SJSA1 (cell line): ENCODE measurements at regions not wholly inside any gene's neighbourhood (a gene's known extent, or its start where the extent isn't known, plus 50 kb on each side); places are given as distances from the start of the nearest gene placed in this dataset.
A peak's percentile ranks its signal among the peaks of the same experiment; 100 is the strongest.

Source experiments
- DNase-seq, 2 experiments: peaks; one replicate each; pipeline ENCODE4 v3.0.0-alpha.2; 2015 to 2020; ENCODE audit warnings: low spot score in 2 of 2, low read depth in 1 of 2
- H3K27ac ChIP-seq: fragments of 250-450 bp; sonication (Bioruptor Pico); 2 replicates; pipeline ENCODE4 v1.5.1; 2020; ENCODE audit warnings: mild to moderate bottlenecking, moderate library complexity
- H3K27me3 ChIP-seq: fragments of 250-450 bp; sonication (Bioruptor Pico); replicated peaks from 2 replicates; pipeline ENCODE4 v1.5.1; 2020; ENCODE audit warnings: mild to moderate bottlenecking, moderate library complexity
- H3K36me3 ChIP-seq: fragments of 250-450 bp; sonication (Bioruptor Pico); 2 replicates; pipeline ENCODE4 v1.5.1; 2020; ENCODE audit warnings: mild to moderate bottlenecking
- H3K4me1 ChIP-seq: fragments of 250-450 bp; sonication (Bioruptor Pico); replicated peaks from 2 replicates; pipeline ENCODE4 v1.6.1; 2021; ENCODE audit warnings: mild to moderate bottlenecking
- H3K4me3 ChIP-seq: fragments of 250-450 bp; sonication (Bioruptor Pico); 2 replicates; pipeline ENCODE4 v1.5.1; 2020; ENCODE audit warnings: mild to moderate bottlenecking
- H3K9me3 ChIP-seq: fragments of 250-450 bp; sonication (Bioruptor Pico); replicated peaks from 2 replicates; pipeline ENCODE4 v1.5.1; 2020; ENCODE audit warnings: mild to moderate bottlenecking

DNA sequence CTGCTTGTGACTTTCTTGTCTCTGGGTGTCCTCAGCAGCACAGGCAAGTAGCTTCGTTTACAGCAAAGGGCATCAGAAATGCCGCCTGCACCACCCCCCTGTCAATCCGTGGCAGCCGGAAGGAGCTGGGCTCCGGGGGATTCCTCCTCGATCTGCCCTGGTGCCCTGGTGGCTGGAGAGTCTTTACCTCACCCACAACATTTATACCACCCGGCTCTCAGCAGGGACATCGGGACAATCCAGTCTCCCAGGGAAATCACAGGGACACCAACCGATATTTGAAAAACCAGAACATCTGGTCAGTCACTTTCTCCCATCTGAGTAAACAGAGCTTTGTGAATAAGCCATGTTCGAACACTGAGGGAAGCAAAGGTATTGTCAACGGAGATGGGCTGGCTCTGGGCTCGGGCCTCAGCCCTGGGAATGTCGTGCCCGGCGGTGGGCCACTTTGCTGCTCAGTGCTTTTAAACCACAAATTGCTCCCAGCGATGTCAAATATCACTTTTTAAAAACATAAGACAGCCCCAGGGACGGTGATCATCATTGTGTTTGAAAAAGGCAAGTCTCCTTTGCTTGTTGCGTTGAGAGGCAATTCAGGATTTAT, 210.0 kb upstream of the SALL3 start:
- H3K36me3 ChIP-seq = no peaks in the 10 kb centered on the region
- H3K4me3 ChIP-seq = no peak overlapping the region
- no peaks in the 10 kb centered on the region for H3K4me1 ChIP-seq
- peaks cover 9% of the 10 kb centered on the region; the same call in 1 of the 2 replicates for H3K9me3 ChIP-seq
- H3K27ac ChIP-seq = no peak overlapping the region
- H3K27me3 ChIP-seq = no peaks in the 10 kb centered on the region
- peak in 1 of 2 experiments; percentile 19 for DNase-seq

GRCh38 chr18:78770139-78770822, 209.3 kb upstream of the SALL3 start:
- Histone ChIP-seq H3K4me3 (no peak overlapping the region), H3K27me3 (no peaks in the 10 kb centered on the region), H3K4me1 (no peaks in the 10 kb centered on the region), H3K9me3 (peaks cover 9% of the 10 kb centered on the region; the same call in 1 of the 2 replicates), H3K36me3 (no peaks in the 10 kb centered on the region), H3K27ac (no peak overlapping the region)
- peak in 1 of 2 experiments; percentile 21 for DNase-seq

DNA sequence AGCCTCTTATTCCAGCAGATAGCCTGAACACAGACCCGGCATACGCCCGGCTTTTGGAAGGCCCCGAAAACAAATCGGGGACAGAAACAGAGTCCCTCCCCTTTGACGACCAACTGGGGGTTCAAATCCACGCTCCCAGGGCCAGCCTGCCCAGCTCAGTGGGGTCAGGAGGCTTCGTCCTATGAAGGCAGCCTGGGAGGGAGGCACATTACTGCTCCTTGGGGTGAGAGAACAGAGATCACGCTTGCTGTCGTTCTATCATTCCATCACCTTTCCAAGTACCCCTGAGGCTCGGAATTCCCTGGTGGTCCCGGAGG, 208.8 kb upstream of the SALL3 start:
- H3K27me3 ChIP-seq = no peaks in the 10 kb centered on the region
- peaks cover 9% of the 10 kb centered on the region; the same call in 1 of the 2 replicates for H3K9me3 ChIP-seq
- H3K4me1 ChIP-seq = no peaks in the 10 kb centered on the region
- H3K4me3 ChIP-seq = no peak overlapping the region
- no peak overlapping the region for H3K27ac ChIP-seq
- no peaks in the 10 kb centered on the region for H3K36me3 ChIP-seq
- no peak for DNase-seq

GRCh38 chr18:78771496-78772359, 207.9 kb upstream of the SALL3 start:
- Histone ChIP-seq H3K27ac (no peak overlapping the region), H3K27me3 (no peaks in the 10 kb centered on the region), H3K4me1 (no peaks in the 10 kb centered on the region), H3K36me3 (no peaks in the 10 kb centered on the region), H3K4me3 (no peak overlapping the region), H3K9me3 (peaks cover 6% of the 10 kb centered on the region; the same call in 1 of the 2 replicates)
- DNase-seq = peak in 1 of 2 experiments; percentile 13

DNA sequence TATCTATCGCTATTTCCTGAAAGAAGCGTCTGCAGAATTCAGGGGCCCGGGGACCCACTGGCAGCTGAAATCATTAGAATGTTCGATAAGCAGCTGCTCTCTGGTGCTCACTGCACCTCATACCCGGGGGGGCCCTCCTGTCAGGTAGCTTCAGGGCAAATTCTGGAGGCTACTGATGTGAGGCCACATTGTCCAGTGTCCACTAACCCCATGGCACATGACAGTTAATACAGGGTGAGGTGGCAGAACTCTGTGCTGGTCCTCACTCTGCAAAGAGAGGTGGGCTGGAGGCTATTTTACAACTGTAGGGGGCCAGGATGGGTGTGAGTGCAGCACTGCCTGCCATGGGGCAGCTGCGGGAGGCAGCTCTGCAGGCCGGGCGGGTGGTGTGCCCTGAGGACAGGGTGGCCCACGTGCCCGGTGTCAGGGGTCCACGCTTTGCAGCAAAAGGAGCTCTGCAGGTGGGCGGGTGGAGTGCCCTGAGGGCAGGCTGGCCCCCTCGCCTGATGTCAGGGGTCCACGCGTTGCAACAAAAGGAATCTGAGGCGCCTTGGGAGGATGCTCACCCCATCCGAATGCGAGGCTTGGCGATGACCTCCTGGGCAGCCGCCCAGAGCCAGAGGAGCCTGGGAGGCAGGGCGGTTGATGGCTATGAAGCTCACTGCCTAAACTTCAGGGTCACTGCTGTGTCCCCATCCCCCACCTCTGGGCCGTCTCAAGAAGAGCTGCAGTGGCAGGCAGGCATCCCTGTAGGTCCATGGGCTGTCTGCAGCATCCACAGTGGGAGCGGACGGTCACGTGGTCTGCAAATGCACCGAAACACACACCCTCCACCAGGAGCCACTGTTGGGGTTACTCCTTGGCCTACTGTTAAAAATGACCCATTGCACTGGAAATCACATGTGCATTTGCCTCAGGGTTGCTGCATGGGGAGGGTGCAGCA, 207.0 kb upstream of the SALL3 start:
- Histone ChIP-seq H3K9me3 (peaks cover 6% of the 10 kb centered on the region; the same call in 1 of the 2 replicates), H3K36me3 (no peaks in the 10 kb centered on the region), H3K4me3 (no peak overlapping the region), H3K4me1 (no peaks in the 10 kb centered on the region), H3K27me3 (no peaks in the 10 kb centered on the region), H3K27ac (no peak overlapping the region)
- peak in 1 of 2 experiments; percentile 32 for DNase-seq

- no peaks in the 10 kb centered on the region for H3K36me3 ChIP-seq
- no peak overlapping the region for H3K4me3 ChIP-seq
- DNase-seq = peak in 1 of 2 experiments; percentile 21
- no peak overlapping the region for H3K27ac ChIP-seq
- no peaks in the 10 kb centered on the region for H3K27me3 ChIP-seq
- H3K4me1 ChIP-seq = no peaks in the 10 kb centered on the region
- H3K9me3 ChIP-seq = peaks cover 11% of the 10 kb centered on the region; the same call in 1 of the 2 replicates
Observed at GRCh38 chr18:78773303-78773755, 206.3 kb upstream of the SALL3 start.

DNA sequence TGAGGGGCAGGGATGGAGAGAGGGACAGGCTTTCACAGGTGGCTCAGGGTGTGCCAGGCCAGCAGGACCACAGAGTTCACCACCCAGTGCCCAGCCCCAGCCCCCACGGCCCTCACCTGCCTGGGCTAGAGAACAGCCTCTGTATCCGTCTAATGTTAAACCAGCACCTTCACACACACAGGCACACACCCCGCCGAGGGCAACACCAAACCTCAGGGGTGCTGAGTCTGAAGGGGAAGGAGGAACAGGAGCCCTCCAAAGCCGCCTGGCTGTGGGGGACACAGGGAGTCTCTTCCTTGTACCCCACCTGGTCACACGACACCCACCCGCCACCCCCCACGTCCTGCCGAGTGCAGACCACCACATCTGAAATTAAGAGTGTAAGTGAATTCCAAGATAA, 205.8 kb upstream of the SALL3 start:
- Histone ChIP-seq H3K9me3 (peaks cover 11% of the 10 kb centered on the region; the same call in 1 of the 2 replicates), H3K4me3 (no peak overlapping the region), H3K36me3 (no peaks in the 10 kb centered on the region), H3K4me1 (no peaks in the 10 kb centered on the region), H3K27ac (no peak overlapping the region), H3K27me3 (no peaks in the 10 kb centered on the region)
- DNase-seq = peak in 1 of 2 experiments; percentile 19

- Histone ChIP-seq H3K27ac (no peak overlapping the region), H3K4me3 (no peak overlapping the region), H3K36me3 (no peaks in the 10 kb centered on the region), H3K27me3 (no peaks in the 10 kb centered on the region), H3K9me3 (peaks cover 11% of the 10 kb centered on the region; the same call in 1 of the 2 replicates), H3K4me1 (no peaks in the 10 kb centered on the region)
- peak in 1 of 2 experiments; percentile 35 for DNase-seq
Observed at GRCh38 chr18:78774741-78775141, 204.9 kb upstream of the SALL3 start.

DNA sequence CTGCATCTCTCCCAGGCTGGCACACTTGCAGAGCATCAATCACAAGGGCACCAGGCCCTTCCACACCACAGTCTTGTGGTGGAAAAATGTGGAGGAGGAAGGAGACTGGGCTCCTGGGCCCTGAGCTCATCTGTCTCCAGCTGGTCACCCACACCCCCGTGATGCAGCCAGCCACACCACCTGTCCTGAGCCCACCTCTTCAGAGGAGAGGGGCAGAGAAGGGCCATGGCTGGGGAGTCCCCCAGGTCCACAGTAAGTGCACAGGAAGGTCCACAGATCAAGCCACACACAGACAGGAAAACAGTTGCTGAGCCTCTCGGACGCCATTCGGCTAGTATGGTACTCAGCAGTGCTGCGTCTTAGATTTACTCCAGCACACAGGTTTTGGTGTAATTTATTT, 203.5 kb upstream of the SALL3 start:
- H3K27me3 ChIP-seq = no peaks in the 10 kb centered on the region
- DNase-seq = peak in 1 of 2 experiments; percentile 24
- no peaks in the 10 kb centered on the region for H3K4me1 ChIP-seq
- no peak overlapping the region for H3K4me3 ChIP-seq
- H3K36me3 ChIP-seq = no peaks in the 10 kb centered on the region
- no peak overlapping the region for H3K27ac ChIP-seq
- H3K9me3 ChIP-seq = peaks cover 20% of the 10 kb centered on the region

DNA sequence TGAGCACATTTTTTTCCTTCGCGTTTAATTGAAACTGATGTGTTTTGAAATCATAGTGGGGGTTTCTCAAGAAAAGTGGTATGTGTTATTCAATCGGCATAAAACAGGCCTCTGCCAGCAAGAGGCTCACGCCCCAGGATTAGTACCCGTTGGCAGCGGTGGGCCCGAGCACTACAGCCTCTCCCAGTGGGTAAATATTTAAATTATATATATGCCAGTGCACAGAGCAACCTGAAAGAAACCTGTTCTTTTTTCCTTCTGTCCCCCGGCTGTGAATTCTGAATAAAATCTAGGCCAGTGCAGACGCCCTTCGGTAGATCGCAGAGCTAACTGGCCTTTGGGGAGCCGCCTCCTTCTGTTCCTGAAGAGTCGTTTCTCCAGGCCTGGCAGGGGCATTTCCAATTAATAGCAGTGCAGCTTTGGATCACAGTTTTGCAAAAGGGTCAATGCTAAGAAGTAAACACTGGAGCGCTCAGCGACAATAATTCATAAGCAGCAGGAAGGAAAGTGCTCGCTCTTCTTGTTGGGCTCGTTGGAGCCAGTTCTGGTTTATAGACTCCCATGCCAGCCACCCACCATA, 202.8 kb upstream of the SALL3 start:
- Histone ChIP-seq H3K27me3 (no peaks in the 10 kb centered on the region), H3K36me3 (no peaks in the 10 kb centered on the region), H3K27ac (no peak overlapping the region), H3K9me3 (peaks cover 24% of the 10 kb centered on the region), H3K4me3 (no peak overlapping the region), H3K4me1 (no peaks in the 10 kb centered on the region)
- DNase-seq = peak in 1 of 2 experiments; percentile 15

DNA sequence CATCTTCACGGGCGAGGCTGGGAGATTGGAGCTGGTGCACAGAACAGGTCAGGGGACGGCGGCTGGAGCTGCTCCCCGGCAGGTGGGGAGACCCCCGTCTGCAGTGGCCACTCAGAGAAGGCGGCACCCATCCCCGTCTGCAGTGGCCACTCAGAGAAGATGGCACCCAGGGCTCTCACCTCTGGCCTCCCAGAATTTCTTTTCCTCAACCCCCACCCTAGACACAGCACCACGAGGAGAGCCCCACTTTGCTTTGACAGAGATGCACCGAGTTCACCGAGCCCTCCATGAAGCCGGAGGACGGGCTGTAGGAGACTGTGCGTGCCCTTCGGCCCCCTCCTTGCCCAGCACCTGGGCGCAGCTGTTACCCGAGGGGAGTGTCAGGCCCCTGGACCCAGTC, 201.6 kb upstream of the SALL3 start:
- no peaks in the 10 kb centered on the region for H3K27me3 ChIP-seq
- H3K27ac ChIP-seq = no peak overlapping the region
- peaks cover 24% of the 10 kb centered on the region for H3K9me3 ChIP-seq
- no peaks in the 10 kb centered on the region for H3K36me3 ChIP-seq
- DNase-seq = peak in 1 of 2 experiments; percentile 25
- no peak overlapping the region for H3K4me3 ChIP-seq
- no peaks in the 10 kb centered on the region for H3K4me1 ChIP-seq

GRCh38 chr18:78778651-78779050, 201.0 kb upstream of the SALL3 start:
- H3K27ac ChIP-seq = no peak overlapping the region
- H3K36me3 ChIP-seq = no peaks in the 10 kb centered on the region
- peak in 1 of 2 experiments; percentile 12 for DNase-seq
- no peaks in the 10 kb centered on the region for H3K27me3 ChIP-seq
- H3K9me3 ChIP-seq = peaks cover 21% of the 10 kb centered on the region
- no peak overlapping the region for H3K4me3 ChIP-seq
- H3K4me1 ChIP-seq = no peaks in the 10 kb centered on the region
